ENCODE measurements at regions not wholly inside any gene's neighbourhood (a gene's known extent, or its start where the extent isn't known, plus 50 kb on each side); places are given as distances from the start of the nearest gene placed in this dataset.

DNA sequence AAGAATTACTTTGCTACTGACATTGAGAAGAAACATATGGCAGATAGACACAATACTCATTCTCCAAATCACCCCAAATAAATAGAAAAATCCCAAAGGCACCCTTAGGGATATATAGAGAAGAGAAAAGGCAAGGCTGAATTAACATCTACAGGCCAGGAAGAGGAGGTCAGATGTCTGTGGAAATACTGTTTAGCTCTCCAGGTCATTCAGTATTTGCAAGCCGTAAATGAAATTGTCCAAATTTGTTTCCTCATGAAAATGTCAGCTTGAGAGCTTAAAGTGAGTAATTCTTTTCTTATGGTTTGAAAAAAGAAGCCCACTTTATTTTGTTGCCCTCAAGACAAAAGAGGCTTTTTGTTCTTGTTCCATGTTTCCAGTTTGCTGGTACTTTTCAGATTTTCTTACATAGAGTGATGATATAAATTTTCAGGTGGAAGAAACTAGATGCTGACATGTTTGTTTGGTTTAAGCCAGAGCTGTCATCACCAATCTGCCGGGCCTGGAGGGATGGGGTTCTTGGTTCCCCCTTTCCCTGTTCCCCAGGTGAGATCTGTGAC is 189.0 kb downstream of the MAP2K4 start:
- TF ChIP-seq, protein P1, sequence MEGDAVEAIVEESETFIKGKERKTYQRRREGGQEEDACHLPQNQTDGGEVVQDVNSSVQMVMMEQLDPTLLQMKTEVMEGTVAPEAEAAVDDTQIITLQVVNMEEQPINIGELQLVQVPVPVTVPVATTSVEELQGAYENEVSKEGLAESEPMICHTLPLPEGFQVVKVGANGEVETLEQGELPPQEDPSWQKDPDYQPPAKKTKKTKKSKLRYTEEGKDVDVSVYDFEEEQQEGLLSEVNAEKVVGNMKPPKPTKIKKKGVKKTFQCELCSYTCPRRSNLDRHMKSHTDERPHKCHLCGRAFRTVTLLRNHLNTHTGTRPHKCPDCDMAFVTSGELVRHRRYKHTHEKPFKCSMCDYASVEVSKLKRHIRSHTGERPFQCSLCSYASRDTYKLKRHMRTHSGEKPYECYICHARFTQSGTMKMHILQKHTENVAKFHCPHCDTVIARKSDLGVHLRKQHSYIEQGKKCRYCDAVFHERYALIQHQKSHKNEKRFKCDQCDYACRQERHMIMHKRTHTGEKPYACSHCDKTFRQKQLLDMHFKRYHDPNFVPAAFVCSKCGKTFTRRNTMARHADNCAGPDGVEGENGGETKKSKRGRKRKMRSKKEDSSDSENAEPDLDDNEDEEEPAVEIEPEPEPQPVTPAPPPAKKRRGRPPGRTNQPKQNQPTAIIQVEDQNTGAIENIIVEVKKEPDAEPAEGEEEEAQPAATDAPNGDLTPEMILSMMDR (IDR thresholded peaks at IDR 0.05) = no peak
- TF ChIP-seq POLR2A (IDR thresholded peaks at IDR 0.05) (no peak), POLR2AphosphoS5 (IDR thresholded peaks at IDR 0.05) (no peak), EP300 (IDR thresholded peaks at IDR 0.05; ENCODE audit: low read depth) (no peak)
